Stimulated activated CD8-positive, alpha-beta memory T cell treated with anti-CD3 and anti-CD28 coated beads, Interleukin-2, amount 100 ng/mL, for 1 hour (primary cell): ENCODE measurements at regions not wholly inside any gene's neighbourhood (a gene's known extent, or its start where the extent isn't known, plus 50 kb on each side); places are given as distances from the start of the nearest gene placed in this dataset.

Source experiments
- DNase-seq, 2 donors: peaks; one replicate each; pipeline ENCODE4 v3.0.0-alpha.2; 2020; ENCODE audit warnings: low read depth in 2 of 2

GRCh38 chr22:49142891-49143290, 684.8 kb downstream of the BRD1 start:
- DNase-seq: no peak

- no peak for DNase-seq
Observed at GRCh38 chr22:49142296-49142695, 685.4 kb downstream of the BRD1 start.

GRCh38 chr22:49141761-49142160, 685.9 kb downstream of the BRD1 start:
- no peak for DNase-seq

- DNase-seq: no peak
Observed at GRCh38 chr22:49140911-49141665, 686.6 kb downstream of the BRD1 start.

- DNase-seq: no peak
Observed at GRCh38 chr22:49139492-49140151, 688.1 kb downstream of the BRD1 start.

- no peak for DNase-seq
Observed at GRCh38 chr22:49138250-49138790, 689.4 kb downstream of the BRD1 start.

GRCh38 chr22:49137206-49137840, 690.4 kb downstream of the BRD1 start:
- no peak for DNase-seq

- DNase-seq: no peak
Observed at GRCh38 chr22:49136816-49137180, 690.9 kb downstream of the BRD1 start.

GRCh38 chr22:49136041-49136815, 691.4 kb downstream of the BRD1 start:
- DNase-seq: no peak

- DNase-seq: no peak
Observed at GRCh38 chr22:49134076-49134475, 693.6 kb downstream of the BRD1 start.

- DNase-seq: no peak
Observed at GRCh38 chr22:49133541-49133940, 694.1 kb downstream of the BRD1 start.

GRCh38 chr22:49132009-49132408, 695.7 kb downstream of the BRD1 start:
- DNase-seq: no peak

- DNase-seq: no peak
Observed at GRCh38 chr22:49129736-49130135, 697.9 kb downstream of the BRD1 start.

GRCh38 chr22:49128874-49129273, 698.8 kb downstream of the BRD1 start:
- DNase-seq: no peak

GRCh38 chr22:49124608-49125007, 703.1 kb downstream of the BRD1 start:
- no peak for DNase-seq

- DNase-seq: no peak
Observed at GRCh38 chr22:49123621-49124192, 704.0 kb downstream of the BRD1 start.

GRCh38 chr22:49119551-49119952, 708.1 kb downstream of the BRD1 start:
- DNase-seq: no peak

- DNase-seq: no peak
Observed at GRCh38 chr22:49118065-49118464, 709.6 kb downstream of the BRD1 start.

GRCh38 chr22:49117486-49117885, 710.2 kb downstream of the BRD1 start:
- DNase-seq: no peak

GRCh38 chr22:49116486-49117120, 711.1 kb downstream of the BRD1 start:
- DNase-seq: no peak

GRCh38 chr22:49116021-49116420, 711.7 kb downstream of the BRD1 start:
- no peak for DNase-seq
